Glomerular visceral epithelial cell (primary cell): ENCODE measurements at regions not wholly inside any gene's neighbourhood (a gene's known extent, or its start where the extent isn't known, plus 50 kb on each side); places are given as distances from the start of the nearest gene placed in this dataset.
A peak's percentile ranks its signal among the peaks of the same experiment; 100 is the strongest.
"Not testable (repeated sequence)": the region's sequence is repeated elsewhere in the genome, so short reads cannot be mapped to it uniquely, and the experiment has no call there.

Experiments used
- DNase-seq: peaks from one replicate; pipeline ENCODE4 v3.0.0-alpha.2; 2016; ENCODE audit errors: extremely low spot score

DNA sequence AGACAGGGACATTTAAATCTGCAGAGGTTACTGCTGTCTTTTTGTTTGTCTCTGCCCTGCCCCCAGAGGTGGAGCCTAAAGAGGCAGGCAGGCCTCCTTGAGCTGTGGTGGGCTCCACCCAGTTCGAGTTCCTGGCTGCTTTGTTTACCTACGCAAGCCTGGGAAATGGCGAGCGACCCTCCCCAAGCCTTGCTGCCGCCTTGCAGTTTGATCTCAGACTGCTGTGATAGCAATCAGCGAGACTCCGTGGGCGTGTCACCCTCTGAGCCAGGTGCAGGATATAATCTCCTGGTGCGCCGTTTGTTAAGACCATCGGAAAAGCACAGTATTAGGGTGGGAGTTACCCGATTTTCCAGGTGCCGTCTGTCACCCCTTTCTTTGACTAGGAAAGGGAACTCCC is 93.3 kb downstream of the ANKRD30BL start:
- not testable (repeated sequence) for DNase-seq

DNA sequence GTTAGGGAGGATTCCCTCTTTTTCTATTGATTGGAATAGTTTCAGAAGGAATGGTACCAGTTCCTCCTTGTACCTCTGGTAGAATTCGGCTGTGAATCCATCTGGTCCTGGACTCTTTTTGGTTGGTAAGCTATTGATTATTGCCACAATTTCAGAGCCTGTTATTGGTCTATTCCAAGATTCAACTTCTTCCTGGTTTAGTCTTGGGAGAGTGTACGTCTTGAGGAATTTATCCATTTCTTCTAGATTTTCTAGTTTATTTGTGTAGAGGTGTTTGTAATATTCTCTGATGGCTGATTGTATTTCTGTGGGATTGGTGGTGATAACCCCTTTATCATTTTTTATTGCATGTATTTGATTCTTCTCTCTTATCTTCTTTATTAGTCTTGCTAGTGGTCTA is 96.4 kb downstream of the ANKRD30BL start:
- DNase-seq, result not testable (repeated sequence)

- DNase-seq, result not testable (repeated sequence)
Measured at GRCh38 chr2:132039609-132040236, 122.0 kb downstream of the ANKRD30BL start.

- not testable (repeated sequence) for DNase-seq
Measured at GRCh38 chr2:132038883-132039235, 122.9 kb downstream of the ANKRD30BL start.

GRCh38 chr2:132038179-132038882 is 123.4 kb downstream of the ANKRD30BL start:
- no peak for DNase-seq

DNA sequence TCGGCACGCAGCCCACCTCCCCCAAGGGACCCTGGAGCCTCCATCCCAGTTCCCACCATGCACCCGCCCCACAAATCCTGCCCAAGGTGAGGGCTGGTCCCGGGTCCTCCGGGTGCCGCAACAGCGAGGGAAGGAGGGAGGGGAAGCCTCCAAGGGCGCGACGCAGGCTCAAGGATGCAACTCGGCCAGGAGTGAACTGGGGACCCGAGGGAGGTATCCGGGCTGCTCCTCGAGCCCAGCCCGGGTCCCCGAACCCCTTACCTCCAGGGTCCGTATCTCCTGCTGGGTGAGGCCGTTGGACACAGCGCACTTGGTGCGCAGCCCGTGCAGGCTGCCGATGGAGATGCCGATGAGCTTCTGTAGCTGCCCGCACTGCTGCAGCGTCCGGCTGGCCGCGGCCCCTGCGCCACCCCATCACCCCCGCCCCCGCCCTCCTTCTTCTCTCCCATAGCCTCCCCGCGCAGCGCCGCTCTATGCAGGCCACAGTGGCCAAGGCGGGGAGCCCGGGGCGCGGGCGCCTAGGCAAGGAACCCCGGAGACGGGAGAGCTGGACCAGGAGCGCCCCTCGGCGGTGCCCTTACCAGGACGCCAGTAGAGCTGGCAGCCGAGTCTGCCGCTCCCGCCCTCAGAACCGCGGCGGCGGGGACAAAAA is 124.1 kb downstream of the ANKRD30BL start:
- peak; percentile 1 for DNase-seq

- DNase-seq, result no peak
Measured at GRCh38 chr2:132034646-132035045, 127.1 kb downstream of the ANKRD30BL start.

GRCh38 chr2:132033949-132034348 is 127.8 kb downstream of the ANKRD30BL start:
- no peak for DNase-seq

- DNase-seq, result no peak
Measured at GRCh38 chr2:132033365-132033764, 128.4 kb downstream of the ANKRD30BL start.

GRCh38 chr2:132012046-132012445 is 149.7 kb downstream of the ANKRD30BL start:
- DNase-seq, result not testable (repeated sequence)

- peak; percentile 2 for DNase-seq
Measured at GRCh38 chr2:132009874-132010521, 151.8 kb downstream of the ANKRD30BL start.

DNA sequence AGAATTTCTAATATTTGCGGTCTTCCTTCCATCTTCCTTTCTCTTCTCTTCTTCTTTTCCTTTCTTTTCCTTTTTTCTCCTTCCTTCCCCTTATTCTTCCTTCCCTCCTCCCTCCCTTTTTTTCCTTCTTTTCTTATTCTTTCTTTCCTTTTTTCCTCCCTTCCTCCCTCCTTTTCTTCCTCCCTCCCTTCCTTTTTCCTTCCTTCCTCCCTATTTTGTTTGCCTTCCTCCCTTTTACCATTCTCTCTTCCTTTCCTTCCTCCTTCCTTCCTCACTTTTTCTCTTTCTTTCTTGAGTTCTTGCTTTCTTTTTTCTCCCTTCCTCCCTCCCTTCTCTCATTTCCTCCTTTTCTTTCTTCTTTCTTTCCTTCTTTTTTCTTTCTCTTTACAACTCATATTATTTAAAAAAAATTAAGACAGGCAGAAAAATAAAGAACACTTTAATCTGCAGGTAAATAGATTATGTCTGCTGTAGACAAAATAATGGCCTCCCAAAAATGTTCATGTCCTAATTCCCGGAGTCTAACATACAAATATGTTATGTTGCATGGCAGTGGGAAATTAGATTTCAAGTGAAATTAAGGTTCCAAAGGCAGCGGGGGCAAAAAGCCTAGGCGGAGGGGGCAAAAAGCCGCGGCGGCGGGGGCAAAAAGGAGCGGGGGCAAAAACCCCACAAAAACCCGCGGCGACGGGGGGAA is 152.4 kb downstream of the ANKRD30BL start:
- no peak for DNase-seq

DNA sequence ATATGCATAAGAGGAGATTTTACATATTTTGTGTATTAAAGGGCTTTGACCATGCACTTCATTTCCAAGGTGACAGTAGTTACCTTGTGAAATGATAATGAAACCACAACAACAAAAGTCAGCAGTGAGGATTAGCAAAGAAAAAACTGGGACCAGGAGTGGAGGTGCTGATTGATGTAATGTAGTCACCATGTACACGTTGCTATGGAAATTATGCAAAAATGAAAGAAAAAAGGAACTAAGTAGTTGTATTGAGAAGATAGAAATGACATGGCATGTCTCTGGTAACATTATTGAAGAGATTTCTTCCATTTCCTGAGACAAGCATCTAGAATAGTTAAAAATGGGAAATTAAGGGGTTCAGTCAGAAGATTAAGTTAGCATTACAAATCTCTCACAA is 171.0 kb downstream of the ANKRD30BL start:
- DNase-seq, result not testable (repeated sequence)

DNA sequence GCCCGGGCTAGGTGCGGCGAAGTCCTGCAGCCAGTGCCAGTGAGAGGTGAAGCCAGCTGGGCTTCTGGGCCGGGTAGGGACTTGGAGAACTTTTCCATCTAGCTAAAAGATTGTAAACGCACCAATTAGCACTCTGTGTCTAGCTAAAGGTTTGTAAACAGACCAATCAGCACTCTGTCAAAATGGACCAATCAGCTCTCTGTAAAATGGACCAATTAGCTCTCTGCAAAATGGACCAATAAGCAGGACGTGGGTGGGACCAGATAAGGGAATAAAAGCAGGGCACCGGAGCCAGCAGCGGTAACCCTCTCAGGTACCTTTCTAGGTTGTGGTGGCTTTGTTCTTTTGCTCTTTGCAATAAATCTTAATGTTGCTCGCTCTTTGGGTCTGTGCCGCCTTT is 195.1 kb downstream of the ANKRD30BL start:
- DNase-seq, result not testable (repeated sequence)

DNA sequence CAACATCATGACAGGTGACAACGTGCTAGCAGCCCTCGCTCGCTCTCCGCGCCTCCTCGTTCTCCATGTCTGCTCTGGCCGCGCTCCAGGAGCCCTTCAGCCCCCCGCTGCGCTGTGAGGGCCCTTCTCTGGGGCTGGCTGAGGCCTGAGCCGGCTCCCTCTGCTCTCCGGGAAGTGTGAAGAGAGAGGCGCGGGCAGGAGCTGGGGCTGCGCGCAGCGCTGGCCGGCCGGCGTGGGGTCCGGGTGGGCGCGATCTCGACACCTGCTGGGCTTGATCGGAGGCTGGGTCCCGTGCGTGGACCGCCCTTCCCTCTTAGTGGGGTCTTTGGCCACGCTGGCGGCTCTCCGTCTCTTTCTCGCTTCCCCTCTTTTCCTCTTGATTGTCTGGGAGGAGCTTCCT is 195.5 kb downstream of the ANKRD30BL start:
- no peak for DNase-seq

- not testable (repeated sequence) for DNase-seq
Measured at GRCh38 chr2:131958019-131958609, 203.6 kb downstream of the ANKRD30BL start.

GRCh38 chr2:131948641-131949040 is 213.1 kb downstream of the ANKRD30BL start:
- not testable (repeated sequence) for DNase-seq

DNA sequence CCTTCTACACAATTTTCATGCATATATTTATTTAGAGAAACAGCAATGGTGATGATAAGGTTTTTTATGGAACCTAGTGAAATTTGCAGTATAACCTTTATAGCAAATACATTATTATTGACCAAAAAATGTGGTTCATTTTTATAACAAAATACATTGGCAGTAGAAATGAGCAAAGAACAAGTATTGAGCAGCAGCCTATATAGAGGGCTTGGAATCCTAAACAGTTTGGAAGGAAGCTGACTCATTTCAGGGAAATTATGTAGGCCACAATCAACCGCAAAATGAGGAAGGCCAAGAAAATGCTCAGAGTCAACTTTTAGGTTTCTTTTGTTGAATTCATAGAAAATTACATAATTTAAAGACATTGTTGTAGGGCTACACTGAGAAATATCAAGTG is 238.5 kb downstream of the ANKRD30BL start:
- not testable (repeated sequence) for DNase-seq

DNA sequence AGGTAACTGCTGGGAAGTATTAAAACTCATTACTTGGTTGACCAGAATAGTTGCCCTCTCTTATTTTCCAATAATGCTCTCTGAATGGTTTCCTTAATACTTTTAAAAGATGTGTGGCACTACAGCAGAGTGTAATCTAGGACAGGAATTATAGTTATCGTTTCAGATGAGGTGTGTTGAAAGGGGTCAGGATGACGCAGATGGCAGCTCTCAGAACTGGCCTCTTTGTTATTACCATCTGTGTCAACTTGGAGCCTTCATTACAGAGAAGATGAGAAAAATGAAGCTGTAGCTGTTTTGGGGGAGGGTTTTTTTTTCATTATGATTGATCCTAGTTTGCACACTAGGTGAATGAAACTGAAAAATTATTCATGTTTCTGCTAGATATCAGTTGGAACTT is 238.9 kb downstream of the ANKRD30BL start:
- not testable (repeated sequence) for DNase-seq
